Stomach (tissue), 4 donors: ENCODE measurements at regions not wholly inside any gene's neighbourhood (a gene's known extent, or its start where the extent isn't known, plus 50 kb on each side); places are given as distances from the start of the nearest gene placed in this dataset.
"Not testable (repeated sequence)": the region's sequence is repeated elsewhere in the genome, so short reads cannot be mapped to it uniquely, and the experiment has no call there.

Experiments used
- CTCF ChIP-seq, 7 experiments: fragments of 450-650 bp in 4 of 7; fragments of 200-600 bp in 3 of 7; sonication (generic) in 3 of 7; IDR thresholded peaks; one replicate each; pipeline ENCODE4 v1.5.1; 2016 to 2019; ENCODE audit warnings: antibody characterized with exemption in 7 of 7, control low read depth in 2 of 7, mild to moderate bottlenecking in 1 of 7
- EP300 ChIP-seq: sonication (generic); formaldehyde crosslinking; IDR thresholded peaks from one replicate; pipeline ENCODE4 v1.6.1; 2017; ENCODE audit warnings: antibody characterized with exemption

- TF ChIP-seq EP300; CTCF (IDR thresholded peaks at IDR 0.05): not testable (repeated sequence)
These were observed 1089.2 kb downstream of the PRIM2 start for GRCh38 chr6:58406659-58407058.
